ENCODE measurements at regions not wholly inside any gene's neighbourhood (a gene's known extent, or its start where the extent isn't known, plus 50 kb on each side); places are given as distances from the start of the nearest gene placed in this dataset.

- DNase-seq (ENCODE audit: low read depth) = no peak
Measured at GRCh38 chr13:109881961-109882558, 95.7 kb upstream of the IRS2 start.

- DNase-seq (ENCODE audit: low read depth) = no peak
Measured at GRCh38 chr13:109881347-109881725, 95.0 kb upstream of the IRS2 start.

- DNase-seq (ENCODE audit: low read depth) = no peak
Measured at GRCh38 chr13:109880371-109881346, 94.3 kb upstream of the IRS2 start.

- DNase-seq (ENCODE audit: low read depth) = no peak
Measured at GRCh38 chr13:109879338-109879737, 93.0 kb upstream of the IRS2 start.

- no peak for DNase-seq (ENCODE audit: low read depth)
Measured at GRCh38 chr13:109877809-109878208, 91.4 kb upstream of the IRS2 start.

- no peak for DNase-seq (ENCODE audit: low read depth)
Measured at GRCh38 chr13:109875746-109876145, 89.4 kb upstream of the IRS2 start.

- no peak for DNase-seq (ENCODE audit: low read depth)
Measured at GRCh38 chr13:109874484-109875454, 88.4 kb upstream of the IRS2 start.

GRCh38 chr13:109873351-109874123, 87.2 kb upstream of the IRS2 start:
- DNase-seq (ENCODE audit: low read depth) = no peak

GRCh38 chr13:109872864-109873263, 86.5 kb upstream of the IRS2 start:
- no peak for DNase-seq (ENCODE audit: low read depth)

GRCh38 chr13:109870696-109871370, 84.5 kb upstream of the IRS2 start:
- DNase-seq (ENCODE audit: low read depth) = no peak

GRCh38 chr13:109870274-109870673, 83.9 kb upstream of the IRS2 start:
- DNase-seq (ENCODE audit: low read depth) = no peak

GRCh38 chr13:109869312-109870237, 83.2 kb upstream of the IRS2 start:
- peak; percentile 13 for DNase-seq (ENCODE audit: low read depth)

GRCh38 chr13:109868578-109869311, 82.4 kb upstream of the IRS2 start:
- no peak for DNase-seq (ENCODE audit: low read depth)

GRCh38 chr13:109867766-109868165, 81.4 kb upstream of the IRS2 start:
- DNase-seq (ENCODE audit: low read depth) = no peak

- no peak for DNase-seq (ENCODE audit: low read depth)
Measured at GRCh38 chr13:109862627-109863026, 76.2 kb upstream of the IRS2 start.

- DNase-seq (ENCODE audit: low read depth) = no peak
Measured at GRCh38 chr13:109859898-109860297, 73.5 kb upstream of the IRS2 start.

GRCh38 chr13:109859216-109859835, 72.9 kb upstream of the IRS2 start:
- no peak for DNase-seq (ENCODE audit: low read depth)

GRCh38 chr13:109858319-109858718, 71.9 kb upstream of the IRS2 start:
- no peak for DNase-seq (ENCODE audit: low read depth)

GRCh38 chr13:109857803-109858202, 71.4 kb upstream of the IRS2 start:
- DNase-seq (ENCODE audit: low read depth) = no peak

Measured in stromal cell of bone marrow (primary cell).